Choroid plexus epithelial cell (primary cell): ENCODE measurements at regions not wholly inside any gene's neighbourhood (a gene's known extent, or its start where the extent isn't known, plus 50 kb on each side); places are given as distances from the start of the nearest gene placed in this dataset.

Source experiments
- DNase-seq: peaks from one replicate; pipeline ENCODE4 v3.0.0-alpha.2; 2010; ENCODE audit warnings: low read depth
- H3K4me3 ChIP-seq: 2 replicates; pipeline ENCODE4 v1.5.1; 2011; ENCODE audit warnings: low read depth, mild to moderate bottlenecking, control low read depth, low read length, moderate library complexity
- TF ChIP-seq, protein P1 (sequence below): conservative IDR thresholded peaks from 2 replicates; pipeline ENCODE4 v1.5.1; 2011; ENCODE audit warnings: low read depth, mild to moderate bottlenecking, control low read depth, inconsistent platforms, low read length, moderate library complexity

DNA sequence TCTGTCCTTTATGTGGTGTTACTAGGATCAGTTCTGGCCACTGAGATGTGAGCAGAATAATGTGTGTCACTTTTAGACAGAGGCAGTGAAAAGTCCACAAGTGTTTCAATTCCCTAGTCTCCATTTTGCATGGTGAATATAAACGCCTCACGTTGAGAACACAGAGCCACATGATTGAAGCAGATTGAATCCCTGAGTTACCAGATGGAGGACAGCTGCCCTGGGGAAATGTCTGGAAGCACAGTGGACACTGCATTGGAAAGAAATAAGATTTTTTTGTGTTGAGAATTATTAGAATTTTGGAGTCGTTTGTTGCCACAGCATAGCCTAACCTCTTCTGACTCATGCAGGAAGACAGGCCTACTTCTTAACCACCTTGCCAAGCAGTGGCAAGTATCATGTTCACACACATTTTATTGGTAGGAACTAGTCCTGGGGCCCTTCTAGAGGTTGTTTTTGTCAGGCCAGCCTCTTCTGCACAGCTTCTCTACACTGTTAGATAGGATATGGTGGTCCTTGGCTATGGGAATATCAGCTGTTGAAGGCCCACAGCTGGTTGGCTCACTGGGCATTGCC, 188.6 kb downstream of the TMEM182 start:
- no peak overlapping the region for H3K4me3 ChIP-seq
- TF ChIP-seq, protein P1, sequence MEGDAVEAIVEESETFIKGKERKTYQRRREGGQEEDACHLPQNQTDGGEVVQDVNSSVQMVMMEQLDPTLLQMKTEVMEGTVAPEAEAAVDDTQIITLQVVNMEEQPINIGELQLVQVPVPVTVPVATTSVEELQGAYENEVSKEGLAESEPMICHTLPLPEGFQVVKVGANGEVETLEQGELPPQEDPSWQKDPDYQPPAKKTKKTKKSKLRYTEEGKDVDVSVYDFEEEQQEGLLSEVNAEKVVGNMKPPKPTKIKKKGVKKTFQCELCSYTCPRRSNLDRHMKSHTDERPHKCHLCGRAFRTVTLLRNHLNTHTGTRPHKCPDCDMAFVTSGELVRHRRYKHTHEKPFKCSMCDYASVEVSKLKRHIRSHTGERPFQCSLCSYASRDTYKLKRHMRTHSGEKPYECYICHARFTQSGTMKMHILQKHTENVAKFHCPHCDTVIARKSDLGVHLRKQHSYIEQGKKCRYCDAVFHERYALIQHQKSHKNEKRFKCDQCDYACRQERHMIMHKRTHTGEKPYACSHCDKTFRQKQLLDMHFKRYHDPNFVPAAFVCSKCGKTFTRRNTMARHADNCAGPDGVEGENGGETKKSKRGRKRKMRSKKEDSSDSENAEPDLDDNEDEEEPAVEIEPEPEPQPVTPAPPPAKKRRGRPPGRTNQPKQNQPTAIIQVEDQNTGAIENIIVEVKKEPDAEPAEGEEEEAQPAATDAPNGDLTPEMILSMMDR: no peak
- DNase-seq: no peak

DNA sequence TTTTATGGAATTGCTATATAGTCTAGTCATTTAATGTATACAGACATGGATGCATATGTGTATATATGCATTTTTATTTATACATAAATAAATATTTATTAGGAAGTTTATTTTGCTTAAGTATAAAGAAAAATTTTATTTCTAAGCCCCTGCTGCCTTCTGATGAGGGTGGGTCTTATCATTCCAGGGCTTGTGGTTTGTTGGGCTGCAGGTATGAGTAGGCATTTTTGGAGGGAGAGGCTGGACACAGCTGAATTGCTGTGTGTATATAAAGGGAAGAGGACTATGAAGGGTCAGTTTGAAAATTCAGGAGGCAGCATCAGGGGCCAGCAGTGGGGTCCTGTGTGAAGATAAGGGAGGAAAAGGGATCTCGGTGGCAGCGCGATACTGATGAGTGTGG, 189.4 kb downstream of the TMEM182 start:
- H3K4me3 ChIP-seq: no peak overlapping the region
- TF ChIP-seq, protein P1: no peak
- DNase-seq: no peak

DNA sequence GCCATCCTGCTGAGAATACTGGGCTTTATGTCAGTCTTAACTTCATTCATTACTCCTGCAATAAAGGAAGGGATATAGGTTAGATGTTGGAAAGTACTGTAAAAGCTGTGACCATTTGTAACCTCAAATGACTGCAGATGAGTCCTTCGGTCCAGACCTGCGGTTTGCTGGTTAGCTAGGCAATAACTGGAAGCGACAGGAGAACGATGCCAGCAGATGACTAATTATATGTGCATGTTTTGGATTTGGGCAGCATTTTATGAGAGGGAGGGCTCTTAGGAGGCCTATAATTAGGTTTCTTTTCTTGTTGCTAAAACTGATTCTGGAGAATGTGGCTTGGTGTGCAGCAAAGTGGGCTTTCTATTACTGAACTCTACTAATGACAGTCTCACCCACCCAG, 205.6 kb downstream of the TMEM182 start:
- no peak for DNase-seq
- no peak overlapping the region for H3K4me3 ChIP-seq
- TF ChIP-seq, protein P1: no peak

DNA sequence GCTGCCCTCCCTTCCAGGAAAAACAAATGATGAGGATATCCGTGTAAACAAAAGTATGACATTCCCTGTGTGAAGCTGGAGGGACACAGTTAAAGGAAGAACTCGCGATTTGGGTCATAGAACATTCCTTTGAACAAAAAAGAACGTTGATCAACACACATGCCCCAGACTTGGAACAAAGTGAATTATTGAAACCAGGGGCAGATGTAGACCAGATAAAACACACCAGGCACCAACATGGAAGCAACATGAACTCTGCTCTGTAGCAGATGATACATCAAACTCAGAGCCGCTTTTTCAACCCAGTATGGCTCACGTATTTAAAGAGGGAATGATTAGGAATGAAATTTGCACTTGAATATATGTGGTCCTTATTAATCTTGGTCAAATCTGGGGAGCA, 206.5 kb downstream of the TMEM182 start:
- DNase-seq: no peak

DNA sequence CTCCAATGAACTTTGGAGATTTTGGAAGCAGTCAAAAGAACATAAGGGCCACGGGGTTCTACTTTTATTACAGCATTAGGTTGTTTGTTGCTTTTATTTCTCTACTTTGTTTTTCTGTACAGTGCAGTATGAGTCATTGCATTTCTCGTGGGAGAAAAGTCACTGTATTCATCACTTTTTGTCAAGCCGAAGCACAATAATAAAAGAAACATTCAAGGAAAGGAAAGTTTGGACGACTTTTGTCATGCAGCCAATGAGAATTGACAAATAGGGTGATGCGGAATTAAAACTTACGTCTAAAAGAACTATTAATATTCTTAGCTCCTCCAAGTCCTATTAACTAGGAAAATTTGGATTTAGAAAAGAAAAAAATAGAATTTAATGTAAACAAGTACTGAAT, 209.9 kb downstream of the TMEM182 start:
- DNase-seq: no peak
- TF ChIP-seq, protein P1: no peak
- H3K4me3 ChIP-seq: no peak overlapping the region

More for the DNA sequence above, 206.5 kb downstream of the TMEM182 start:
- no peak overlapping the region for H3K4me3 ChIP-seq
- TF ChIP-seq, protein P1: no peak

DNA sequence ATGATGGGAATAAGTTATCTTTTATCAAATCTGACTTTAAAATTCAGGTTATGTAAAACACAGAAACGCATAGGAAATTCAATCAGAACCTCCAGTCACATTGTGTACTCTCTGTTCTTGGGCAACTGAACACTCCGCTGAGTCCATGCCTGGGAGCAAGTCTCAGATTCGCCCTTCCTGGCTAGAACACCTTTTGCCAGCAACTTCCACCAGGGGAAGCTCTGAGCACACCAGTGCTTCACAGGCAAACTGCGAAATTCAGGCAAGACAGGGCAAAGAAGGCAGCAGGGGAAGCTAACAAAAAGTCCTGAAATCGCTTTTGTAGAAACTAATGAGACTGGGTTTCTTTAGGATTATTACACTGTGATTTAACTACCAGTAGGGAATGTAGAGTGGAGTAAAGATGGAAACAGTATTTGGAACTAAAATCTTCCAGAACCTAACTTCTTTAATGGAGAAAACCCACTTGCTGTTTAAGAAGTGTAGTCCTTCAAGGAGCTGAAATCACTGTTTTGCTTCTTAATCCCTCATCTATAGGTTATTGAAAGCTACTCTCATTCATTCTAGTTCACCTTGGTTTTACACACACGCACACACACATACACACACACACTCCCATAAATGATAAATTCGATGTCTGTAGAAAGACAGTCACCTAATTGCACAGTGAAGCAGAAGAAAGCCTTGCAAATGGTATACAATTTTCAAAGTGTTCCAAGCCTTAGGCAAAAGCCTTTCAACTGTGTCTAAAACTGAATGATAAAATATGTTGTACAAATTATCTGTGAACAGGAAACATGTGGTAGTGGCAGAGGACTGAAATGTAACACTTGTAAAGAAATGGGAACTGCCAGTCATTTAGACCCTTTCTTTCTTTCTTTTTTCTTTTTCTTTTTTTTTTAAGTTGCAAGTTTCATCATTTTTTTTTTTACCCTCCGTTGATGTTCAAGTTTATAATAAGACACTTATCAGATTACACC, 214.5 kb downstream of the TMEM182 start:
- no peak overlapping the region for H3K4me3 ChIP-seq
- TF ChIP-seq, protein P1: peak; percentile 36
- DNase-seq: peak; percentile 5
